GM12873 (cell line): ENCODE measurements at regions not wholly inside any gene's neighbourhood (a gene's known extent, or its start where the extent isn't known, plus 50 kb on each side); places are given as distances from the start of the nearest gene placed in this dataset.

Experiments used
- TF ChIP-seq, protein P1 (sequence below): IDR thresholded peaks from 2 replicates; pipeline ENCODE4 v1.5.1; 2012; ENCODE audit warnings: low read depth, mild to moderate bottlenecking, moderate library complexity, low read length, control low read depth; ENCODE audit not compliant: insufficient read depth; ENCODE audit errors: missing control alignments

DNA sequence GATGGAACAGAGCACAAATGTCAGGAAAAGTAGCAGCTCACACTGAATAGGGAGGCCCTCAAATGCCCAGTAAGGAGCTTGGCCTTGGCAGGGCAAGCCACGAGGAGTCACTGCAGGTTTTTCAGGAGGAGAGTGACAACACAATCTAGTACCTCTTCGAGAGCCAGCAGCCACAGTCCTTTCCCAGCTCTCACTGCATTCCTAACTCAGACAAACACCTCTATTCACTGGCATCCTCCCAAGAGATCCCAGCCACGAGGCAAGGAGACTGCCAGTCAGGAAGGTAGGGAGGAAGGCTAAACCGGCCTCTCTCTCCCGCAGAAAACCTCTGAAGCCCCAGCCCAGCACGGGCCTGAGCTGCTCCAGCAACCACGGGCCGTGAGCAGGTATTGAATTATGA is 146.0 kb upstream of the SMAD3 start:
- TF ChIP-seq, protein P1, sequence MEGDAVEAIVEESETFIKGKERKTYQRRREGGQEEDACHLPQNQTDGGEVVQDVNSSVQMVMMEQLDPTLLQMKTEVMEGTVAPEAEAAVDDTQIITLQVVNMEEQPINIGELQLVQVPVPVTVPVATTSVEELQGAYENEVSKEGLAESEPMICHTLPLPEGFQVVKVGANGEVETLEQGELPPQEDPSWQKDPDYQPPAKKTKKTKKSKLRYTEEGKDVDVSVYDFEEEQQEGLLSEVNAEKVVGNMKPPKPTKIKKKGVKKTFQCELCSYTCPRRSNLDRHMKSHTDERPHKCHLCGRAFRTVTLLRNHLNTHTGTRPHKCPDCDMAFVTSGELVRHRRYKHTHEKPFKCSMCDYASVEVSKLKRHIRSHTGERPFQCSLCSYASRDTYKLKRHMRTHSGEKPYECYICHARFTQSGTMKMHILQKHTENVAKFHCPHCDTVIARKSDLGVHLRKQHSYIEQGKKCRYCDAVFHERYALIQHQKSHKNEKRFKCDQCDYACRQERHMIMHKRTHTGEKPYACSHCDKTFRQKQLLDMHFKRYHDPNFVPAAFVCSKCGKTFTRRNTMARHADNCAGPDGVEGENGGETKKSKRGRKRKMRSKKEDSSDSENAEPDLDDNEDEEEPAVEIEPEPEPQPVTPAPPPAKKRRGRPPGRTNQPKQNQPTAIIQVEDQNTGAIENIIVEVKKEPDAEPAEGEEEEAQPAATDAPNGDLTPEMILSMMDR = no peak

DNA sequence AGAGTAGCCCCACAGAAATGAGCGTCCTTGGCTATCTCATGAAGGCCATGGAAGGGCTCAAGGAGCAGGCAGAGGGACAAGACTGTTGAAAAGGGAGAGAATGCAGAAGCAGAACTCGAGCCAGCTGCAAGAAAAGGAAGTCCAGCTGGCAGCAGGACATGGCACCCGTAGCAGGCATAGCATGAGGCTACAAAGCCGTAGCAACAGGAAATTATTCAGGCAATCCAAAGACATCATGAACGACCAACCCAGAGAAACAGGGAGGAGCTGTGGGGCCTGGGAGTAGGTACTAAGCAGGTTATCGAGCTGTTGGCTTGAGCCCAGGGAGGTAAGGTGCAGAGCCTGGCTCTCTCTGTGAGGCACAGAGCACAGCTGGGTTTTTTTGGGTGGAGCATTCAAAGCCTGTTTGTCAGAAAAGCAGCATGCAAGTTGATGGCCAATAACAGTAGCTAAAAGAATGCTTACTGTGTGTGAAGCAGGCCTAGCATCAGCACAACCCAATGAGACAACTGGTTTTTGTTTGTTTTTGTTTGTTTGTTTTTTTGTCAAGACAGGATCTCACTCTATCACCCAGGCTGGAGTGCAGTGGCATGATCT is 144.0 kb upstream of the SMAD3 start:
- TF ChIP-seq, protein P1 = no peak

DNA sequence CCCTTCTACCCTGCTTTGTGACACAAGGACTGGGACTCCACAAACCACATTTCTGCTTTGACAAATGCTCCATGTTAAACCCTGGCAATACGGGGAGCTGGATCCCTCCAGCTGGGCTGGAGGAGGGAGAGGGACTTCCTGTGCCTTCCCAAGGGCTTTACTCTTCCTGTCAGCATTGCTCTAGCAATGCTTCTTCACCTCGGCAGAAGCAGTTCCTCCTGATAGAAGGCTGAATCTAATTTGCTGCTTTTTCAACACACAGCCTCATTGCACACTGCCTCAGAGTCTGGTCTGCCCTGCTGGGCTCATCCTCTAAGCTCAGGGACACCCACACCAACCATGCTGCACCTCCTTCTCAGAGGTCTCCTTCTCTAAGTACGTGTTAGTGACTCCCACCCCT is 142.8 kb upstream of the SMAD3 start:
- TF ChIP-seq, protein P1 = no peak

DNA sequence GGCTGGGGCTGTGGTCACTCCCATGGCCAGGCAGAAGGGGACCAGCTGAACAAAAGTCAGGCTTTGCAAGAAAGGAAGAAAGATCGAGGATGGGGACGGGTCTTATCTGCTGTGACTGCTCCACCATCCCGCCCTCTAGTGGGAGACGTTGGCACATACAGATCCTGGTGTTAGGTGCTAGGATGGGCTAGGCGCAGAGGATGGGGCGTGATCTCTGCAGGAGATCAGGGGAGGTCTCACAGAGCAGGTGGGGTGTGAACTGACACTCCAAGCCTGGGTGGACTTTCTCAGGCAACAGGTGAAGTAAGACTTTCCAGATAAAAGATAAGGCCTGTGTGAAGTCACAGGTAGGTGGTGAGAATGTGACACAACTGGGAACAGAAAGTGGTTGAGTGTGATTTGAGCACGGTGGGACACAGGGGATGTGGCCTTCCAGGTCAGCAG is 141.9 kb upstream of the SMAD3 start:
- TF ChIP-seq, protein P1 = peak; percentile 57

DNA sequence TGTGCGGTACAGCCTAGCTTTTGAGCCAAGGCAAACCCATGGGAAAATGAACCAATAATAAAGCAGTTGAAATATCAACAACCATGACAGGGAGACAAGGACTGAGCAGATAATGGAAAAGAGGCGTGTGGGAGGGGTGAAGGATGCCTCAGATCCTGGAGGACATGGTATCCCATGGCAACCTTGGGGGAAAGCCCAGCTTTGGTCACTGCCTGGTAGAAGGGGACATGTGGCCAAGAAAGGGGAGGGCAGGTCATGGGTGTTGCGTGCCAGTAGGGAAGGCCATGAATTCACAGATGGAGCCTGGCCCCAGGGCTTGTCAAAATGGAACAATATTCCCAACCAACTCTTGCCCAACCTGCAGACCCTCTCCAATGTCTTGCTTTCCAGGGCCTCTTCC is 140.5 kb upstream of the SMAD3 start:
- TF ChIP-seq, protein P1 = no peak

DNA sequence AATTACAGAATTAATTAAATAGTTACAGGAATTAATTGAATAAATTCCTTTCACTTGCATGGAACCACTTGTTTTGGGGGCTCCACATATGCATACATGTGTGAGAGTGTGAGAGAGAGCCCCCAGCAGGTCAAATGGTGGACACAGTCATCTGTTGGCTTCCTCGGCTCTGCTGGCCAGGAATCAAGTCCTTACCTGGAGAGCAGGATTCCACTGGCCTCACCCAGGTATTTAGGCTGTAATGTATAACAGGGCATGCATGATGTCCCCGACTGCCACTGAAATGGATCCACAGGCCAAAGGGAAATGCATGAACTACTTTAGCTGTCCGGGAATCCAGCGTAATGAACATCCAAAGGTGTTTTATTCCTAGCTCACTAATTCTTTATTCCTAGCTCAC is 139.7 kb upstream of the SMAD3 start:
- TF ChIP-seq, protein P1 = no peak

DNA sequence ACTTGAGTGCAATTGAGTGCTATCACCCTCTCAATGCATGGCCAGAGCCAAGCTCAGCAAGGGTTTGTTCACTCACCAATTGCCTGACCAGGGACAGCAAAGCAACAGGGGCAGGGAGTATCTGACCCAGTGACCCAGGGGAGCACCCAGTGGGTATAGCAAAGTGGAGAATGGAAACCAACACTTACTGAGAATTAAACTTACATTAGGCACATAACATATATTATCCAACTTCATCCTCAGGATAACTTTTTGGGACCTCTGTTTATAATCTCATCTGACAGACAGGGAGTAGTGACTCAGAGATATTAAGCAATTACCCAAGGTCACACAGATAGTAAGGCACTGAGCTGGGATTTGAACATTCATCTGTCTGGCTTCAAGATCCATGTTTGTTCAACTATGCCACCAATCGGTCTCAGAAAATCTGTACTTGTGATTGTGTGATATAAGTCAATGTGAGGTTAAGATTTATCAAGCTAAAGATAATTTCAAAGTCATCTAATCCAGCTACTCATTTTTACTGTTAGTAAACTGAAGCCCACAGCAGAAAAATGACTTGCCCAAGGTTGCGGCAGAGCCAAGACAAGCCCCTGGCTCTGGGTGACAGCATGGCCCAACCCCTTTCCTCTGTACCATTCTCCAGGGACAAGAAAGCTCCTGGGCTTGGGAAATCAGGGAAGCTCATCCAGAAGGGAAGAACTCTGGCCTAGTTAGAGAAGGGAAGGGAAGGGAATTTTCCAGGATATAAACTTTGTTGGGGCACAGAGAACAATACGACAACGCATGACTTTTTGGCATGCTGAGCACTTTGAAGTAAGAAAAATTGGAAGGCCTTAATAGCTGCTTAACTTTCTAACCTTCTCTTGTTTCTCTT is 138.0 kb upstream of the SMAD3 start:
- TF ChIP-seq, protein P1 = no peak
